GM12878 (cell line): ENCODE measurements at regions not wholly inside any gene's neighbourhood (a gene's known extent, or its start where the extent isn't known, plus 50 kb on each side); places are given as distances from the start of the nearest gene placed in this dataset.

ENCODE experiments used
- CREM ChIP-seq: IDR thresholded peaks from 2 replicates; pipeline ENCODE4 v1.6.1; 2014; ENCODE audit warnings: antibody characterized with exemption, low read depth
- GABPA ChIP-seq: IDR thresholded peaks from 2 replicates; pipeline ENCODE4 v1.6.1; 2014; ENCODE audit warnings: antibody characterized with exemption, low read depth, mild to moderate bottlenecking, inconsistent platforms
- JUNB ChIP-seq: IDR thresholded peaks from 2 replicates; pipeline ENCODE4 v1.6.1; 2016; ENCODE audit warnings: antibody characterized with exemption, mild to moderate bottlenecking
- MYB ChIP-seq: fragments of 150-350 bp; IDR thresholded peaks from 2 replicates; pipeline ENCODE4 v1.6.1; 2014; ENCODE audit warnings: mild to moderate bottlenecking, low read depth, low read length, borderline replicate concordance
- NFXL1 ChIP-seq: fragments of 450-650 bp; IDR thresholded peaks from 2 replicates; pipeline ENCODE4 v1.6.1; 2017; ENCODE audit warnings: antibody characterized with exemption, mild to moderate bottlenecking, borderline replicate concordance
- TF ChIP-seq, protein P1 (sequence below): fragments of 450-650 bp; IDR thresholded peaks from 2 replicates; pipeline ENCODE4 v1.6.1; 2017; ENCODE audit warnings: mild to moderate bottlenecking, low read depth, inconsistent platforms; ENCODE audit not compliant: poor library complexity, severe bottlenecking
- TF ChIP-seq, protein P2 (sequence below): IDR thresholded peaks from 2 replicates; pipeline ENCODE4 v1.6.1; 2011; ENCODE audit warnings: low read depth, low read length, improper control_type of control experiment, borderline replicate concordance
- TF ChIP-seq, protein P3 (sequence below): IDR thresholded peaks from 2 replicates; pipeline ENCODE4 v1.6.1; 2012; ENCODE audit warnings: improper control_type of control experiment, low read depth, low read length; ENCODE audit not compliant: insufficient replicate concordance
- TF ChIP-seq, protein P4 (sequence below): IDR thresholded peaks from 2 replicates; pipeline ENCODE4 v1.6.1; 2012; ENCODE audit warnings: low read depth, low read length, improper control_type of control experiment

DNA sequence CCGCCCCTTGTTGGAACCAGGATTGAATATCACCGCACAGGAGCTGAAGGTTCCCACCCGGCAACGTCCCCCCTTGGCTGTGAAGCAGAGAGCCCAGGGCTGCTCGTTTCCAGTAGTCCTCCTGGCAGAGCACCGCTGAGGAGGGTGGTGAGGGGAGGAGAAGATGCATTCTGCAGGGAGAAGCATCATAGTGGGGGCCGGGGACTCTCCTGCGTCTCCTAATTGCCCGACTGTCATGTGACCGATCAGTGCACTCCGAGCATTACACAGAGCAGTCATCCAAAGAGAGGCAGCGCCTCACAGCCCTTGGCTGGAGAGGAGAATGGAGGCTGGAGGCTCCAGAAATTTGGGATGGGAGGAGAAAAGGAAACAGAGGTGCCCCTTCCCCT, 85.0 kb upstream of the SEPTIN5 start (continued):
- TF ChIP-seq CREM (no peak), GABPA (no peak), MYB (no peak), NFXL1 (no peak), JUNB (no peak)
- TF ChIP-seq, protein P1, sequence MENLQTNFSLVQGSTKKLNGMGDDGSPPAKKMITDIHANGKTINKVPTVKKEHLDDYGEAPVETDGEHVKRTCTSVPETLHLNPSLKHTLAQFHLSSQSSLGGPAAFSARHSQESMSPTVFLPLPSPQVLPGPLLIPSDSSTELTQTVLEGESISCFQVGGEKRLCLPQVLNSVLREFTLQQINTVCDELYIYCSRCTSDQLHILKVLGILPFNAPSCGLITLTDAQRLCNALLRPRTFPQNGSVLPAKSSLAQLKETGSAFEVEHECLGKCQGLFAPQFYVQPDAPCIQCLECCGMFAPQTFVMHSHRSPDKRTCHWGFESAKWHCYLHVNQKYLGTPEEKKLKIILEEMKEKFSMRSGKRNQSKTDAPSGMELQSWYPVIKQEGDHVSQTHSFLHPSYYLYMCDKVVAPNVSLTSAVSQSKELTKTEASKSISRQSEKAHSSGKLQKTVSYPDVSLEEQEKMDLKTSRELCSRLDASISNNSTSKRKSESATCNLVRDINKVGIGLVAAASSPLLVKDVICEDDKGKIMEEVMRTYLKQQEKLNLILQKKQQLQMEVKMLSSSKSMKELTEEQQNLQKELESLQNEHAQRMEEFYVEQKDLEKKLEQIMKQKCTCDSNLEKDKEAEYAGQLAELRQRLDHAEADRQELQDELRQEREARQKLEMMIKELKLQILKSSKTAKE = no peak
- TF ChIP-seq, protein P2, sequence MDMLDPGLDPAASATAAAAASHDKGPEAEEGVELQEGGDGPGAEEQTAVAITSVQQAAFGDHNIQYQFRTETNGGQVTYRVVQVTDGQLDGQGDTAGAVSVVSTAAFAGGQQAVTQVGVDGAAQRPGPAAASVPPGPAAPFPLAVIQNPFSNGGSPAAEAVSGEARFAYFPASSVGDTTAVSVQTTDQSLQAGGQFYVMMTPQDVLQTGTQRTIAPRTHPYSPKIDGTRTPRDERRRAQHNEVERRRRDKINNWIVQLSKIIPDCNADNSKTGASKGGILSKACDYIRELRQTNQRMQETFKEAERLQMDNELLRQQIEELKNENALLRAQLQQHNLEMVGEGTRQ = no peak
- TF ChIP-seq, protein P3, sequence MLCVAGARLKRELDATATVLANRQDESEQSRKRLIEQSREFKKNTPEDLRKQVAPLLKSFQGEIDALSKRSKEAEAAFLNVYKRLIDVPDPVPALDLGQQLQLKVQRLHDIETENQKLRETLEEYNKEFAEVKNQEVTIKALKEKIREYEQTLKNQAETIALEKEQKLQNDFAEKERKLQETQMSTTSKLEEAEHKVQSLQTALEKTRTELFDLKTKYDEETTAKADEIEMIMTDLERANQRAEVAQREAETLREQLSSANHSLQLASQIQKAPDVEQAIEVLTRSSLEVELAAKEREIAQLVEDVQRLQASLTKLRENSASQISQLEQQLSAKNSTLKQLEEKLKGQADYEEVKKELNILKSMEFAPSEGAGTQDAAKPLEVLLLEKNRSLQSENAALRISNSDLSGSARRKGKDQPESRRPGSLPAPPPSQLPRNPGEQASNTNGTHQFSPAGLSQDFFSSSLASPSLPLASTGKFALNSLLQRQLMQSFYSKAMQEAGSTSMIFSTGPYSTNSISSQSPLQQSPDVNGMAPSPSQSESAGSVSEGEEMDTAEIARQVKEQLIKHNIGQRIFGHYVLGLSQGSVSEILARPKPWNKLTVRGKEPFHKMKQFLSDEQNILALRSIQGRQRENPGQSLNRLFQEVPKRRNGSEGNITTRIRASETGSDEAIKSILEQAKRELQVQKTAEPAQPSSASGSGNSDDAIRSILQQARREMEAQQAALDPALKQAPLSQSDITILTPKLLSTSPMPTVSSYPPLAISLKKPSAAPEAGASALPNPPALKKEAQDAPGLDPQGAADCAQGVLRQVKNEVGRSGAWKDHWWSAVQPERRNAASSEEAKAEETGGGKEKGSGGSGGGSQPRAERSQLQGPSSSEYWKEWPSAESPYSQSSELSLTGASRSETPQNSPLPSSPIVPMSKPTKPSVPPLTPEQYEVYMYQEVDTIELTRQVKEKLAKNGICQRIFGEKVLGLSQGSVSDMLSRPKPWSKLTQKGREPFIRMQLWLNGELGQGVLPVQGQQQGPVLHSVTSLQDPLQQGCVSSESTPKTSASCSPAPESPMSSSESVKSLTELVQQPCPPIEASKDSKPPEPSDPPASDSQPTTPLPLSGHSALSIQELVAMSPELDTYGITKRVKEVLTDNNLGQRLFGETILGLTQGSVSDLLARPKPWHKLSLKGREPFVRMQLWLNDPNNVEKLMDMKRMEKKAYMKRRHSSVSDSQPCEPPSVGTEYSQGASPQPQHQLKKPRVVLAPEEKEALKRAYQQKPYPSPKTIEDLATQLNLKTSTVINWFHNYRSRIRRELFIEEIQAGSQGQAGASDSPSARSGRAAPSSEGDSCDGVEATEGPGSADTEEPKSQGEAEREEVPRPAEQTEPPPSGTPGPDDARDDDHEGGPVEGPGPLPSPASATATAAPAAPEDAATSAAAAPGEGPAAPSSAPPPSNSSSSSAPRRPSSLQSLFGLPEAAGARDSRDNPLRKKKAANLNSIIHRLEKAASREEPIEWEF = no peak
- TF ChIP-seq, protein P4, sequence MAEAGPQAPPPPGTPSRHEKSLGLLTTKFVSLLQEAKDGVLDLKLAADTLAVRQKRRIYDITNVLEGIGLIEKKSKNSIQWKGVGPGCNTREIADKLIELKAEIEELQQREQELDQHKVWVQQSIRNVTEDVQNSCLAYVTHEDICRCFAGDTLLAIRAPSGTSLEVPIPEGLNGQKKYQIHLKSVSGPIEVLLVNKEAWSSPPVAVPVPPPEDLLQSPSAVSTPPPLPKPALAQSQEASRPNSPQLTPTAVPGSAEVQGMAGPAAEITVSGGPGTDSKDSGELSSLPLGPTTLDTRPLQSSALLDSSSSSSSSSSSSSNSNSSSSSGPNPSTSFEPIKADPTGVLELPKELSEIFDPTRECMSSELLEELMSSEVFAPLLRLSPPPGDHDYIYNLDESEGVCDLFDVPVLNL = no peak
